Stomach (tissue), 4 donors: ENCODE measurements at regions not wholly inside any gene's neighbourhood (a gene's known extent, or its start where the extent isn't known, plus 50 kb on each side); places are given as distances from the start of the nearest gene placed in this dataset.

ENCODE experiments used
- EP300 ChIP-seq: sonication (generic); formaldehyde crosslinking; IDR thresholded peaks from one replicate; pipeline ENCODE4 v1.6.1; 2017; ENCODE audit warnings: antibody characterized with exemption
- POLR2A ChIP-seq, 4 donors: fragments of 450-650 bp; IDR thresholded peaks; one replicate each; pipeline ENCODE4 v1.6.1; 2016; ENCODE audit warnings: antibody characterized with exemption in 4 of 4, control low read depth in 2 of 4, mild to moderate bottlenecking in 1 of 4, moderate library complexity in 1 of 4
- POLR2AphosphoS5 ChIP-seq, 3 donors: sonication (generic); formaldehyde crosslinking; IDR thresholded peaks; one replicate each; pipeline ENCODE4 v1.6.1; 2016; ENCODE audit warnings: antibody characterized with exemption in 3 of 3
- TF ChIP-seq, protein P1 (sequence below), 7 experiments: fragments of 450-650 bp in 4 of 7; fragments of 200-600 bp in 3 of 7; sonication (generic) in 3 of 7; IDR thresholded peaks; one replicate each; pipeline ENCODE4 v1.5.1; 2016 to 2019; ENCODE audit warnings: antibody characterized with exemption in 7 of 7, control low read depth in 2 of 7, mild to moderate bottlenecking in 1 of 7

DNA sequence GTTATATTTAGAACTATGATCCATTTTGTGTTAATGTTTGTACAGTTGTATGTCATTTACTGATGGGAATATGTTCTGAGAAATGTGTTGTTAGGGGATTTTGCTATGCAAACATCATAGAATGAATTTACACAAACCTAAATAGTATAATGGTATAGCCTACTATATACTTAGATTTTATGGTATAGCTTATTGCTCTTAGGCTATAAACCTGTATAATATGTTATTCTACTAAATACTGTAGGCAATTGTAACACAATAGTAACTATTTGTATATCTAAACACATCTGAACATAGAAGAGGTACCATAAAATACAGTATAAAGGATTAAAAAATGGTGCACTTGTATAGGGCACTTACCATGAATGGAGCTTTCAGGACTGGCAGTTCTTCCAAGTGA, 105.4 kb upstream of the GRIN2B start:
- TF ChIP-seq, protein P1, sequence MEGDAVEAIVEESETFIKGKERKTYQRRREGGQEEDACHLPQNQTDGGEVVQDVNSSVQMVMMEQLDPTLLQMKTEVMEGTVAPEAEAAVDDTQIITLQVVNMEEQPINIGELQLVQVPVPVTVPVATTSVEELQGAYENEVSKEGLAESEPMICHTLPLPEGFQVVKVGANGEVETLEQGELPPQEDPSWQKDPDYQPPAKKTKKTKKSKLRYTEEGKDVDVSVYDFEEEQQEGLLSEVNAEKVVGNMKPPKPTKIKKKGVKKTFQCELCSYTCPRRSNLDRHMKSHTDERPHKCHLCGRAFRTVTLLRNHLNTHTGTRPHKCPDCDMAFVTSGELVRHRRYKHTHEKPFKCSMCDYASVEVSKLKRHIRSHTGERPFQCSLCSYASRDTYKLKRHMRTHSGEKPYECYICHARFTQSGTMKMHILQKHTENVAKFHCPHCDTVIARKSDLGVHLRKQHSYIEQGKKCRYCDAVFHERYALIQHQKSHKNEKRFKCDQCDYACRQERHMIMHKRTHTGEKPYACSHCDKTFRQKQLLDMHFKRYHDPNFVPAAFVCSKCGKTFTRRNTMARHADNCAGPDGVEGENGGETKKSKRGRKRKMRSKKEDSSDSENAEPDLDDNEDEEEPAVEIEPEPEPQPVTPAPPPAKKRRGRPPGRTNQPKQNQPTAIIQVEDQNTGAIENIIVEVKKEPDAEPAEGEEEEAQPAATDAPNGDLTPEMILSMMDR (IDR thresholded peaks at IDR 0.05) = no peak
- TF ChIP-seq POLR2A (IDR thresholded peaks at IDR 0.05) (no peak), POLR2AphosphoS5 (IDR thresholded peaks at IDR 0.05) (no peak), EP300 (no peak)
